ENCODE measurements at regions not wholly inside any gene's neighbourhood (a gene's known extent, or its start where the extent isn't known, plus 50 kb on each side); places are given as distances from the start of the nearest gene placed in this dataset.
"Not testable (repeated sequence)": the region's sequence is repeated elsewhere in the genome, so short reads cannot be mapped to it uniquely, and the experiment has no call there.

- no peak for DNase-seq
Measured at GRCh38 chr6:115798229-115798628, 262.5 kb downstream of the FRK start.

DNA sequence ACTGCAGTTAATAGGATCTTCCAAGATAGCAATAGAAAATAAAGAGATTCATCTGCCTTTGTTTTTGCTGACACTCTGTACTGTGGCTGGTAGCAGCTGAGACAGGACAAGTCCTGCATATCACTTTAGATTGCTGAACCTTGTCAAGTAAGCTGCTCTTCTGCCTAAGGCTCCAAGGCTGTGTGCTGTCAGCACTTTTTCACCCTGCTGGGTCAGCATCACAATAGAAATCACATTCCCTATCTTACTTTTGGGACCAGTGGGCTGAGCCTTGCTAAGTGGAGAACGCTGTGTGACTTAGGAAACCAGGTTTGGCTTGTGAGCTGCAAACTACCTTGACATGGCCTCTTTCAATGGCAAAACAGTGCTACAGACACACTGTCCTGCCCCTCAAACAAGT lies 263.9 kb downstream of the FRK start:
- no peak for DNase-seq

GRCh38 chr6:115796061-115796460 lies 264.6 kb downstream of the FRK start:
- DNase-seq, result no peak

DNA sequence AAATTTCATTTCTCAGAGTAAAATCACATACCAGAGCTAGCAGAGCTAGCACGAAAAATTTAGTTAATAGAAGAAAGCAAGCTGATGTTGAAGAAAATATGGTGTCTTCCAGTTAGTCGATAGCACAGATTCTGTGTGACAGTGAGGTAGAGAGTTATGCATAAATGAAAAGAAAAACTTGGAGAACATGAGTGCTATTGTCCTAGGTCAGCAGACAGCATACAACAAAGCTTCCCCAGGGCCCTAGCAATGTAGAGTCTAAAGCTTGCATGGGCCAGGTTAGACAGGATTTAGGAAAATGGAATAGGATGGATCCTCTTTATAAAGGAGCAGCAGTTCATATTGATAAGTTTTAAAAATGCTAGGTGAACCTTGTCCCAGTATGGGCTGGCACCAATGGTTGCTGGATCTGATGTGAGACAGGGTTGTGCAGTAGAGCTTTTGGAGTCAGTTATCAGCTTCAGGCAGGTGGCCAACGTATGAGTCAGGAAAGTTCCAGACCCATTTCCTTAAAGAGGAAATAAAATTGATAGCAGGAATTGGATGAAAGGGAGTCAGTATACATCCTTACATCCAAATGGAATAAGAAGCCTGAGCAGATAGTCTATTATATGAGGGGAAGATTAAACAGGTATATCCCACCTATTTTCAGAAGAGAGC lies 277.2 kb downstream of the FRK start:
- no peak for DNase-seq

DNA sequence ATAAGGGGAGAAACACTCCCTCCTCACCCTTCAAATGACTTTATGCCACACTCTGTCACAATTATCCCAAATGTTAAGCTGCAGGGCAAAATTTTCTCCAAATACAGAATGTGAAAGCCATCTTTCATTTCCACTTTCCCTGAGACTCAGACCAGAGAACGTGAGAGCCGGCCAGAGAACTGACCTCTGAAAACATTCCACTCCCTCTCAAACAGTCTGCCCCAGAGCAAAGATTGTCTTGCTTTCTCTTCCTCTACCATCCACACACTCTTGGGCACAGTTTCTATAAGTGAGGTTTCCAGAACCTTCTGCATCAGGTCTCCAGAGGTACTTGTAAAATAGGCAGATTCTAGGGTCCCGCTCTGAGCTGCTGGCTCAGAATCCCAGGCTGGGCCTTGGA lies 278.1 kb downstream of the FRK start:
- no peak for DNase-seq

- DNase-seq, result no peak
Measured at GRCh38 chr6:115773741-115774140, 286.9 kb downstream of the FRK start.

GRCh38 chr6:115770851-115771250 lies 289.8 kb downstream of the FRK start:
- no peak for DNase-seq

- no peak for DNase-seq
Measured at GRCh38 chr6:115768500-115768899, 292.2 kb downstream of the FRK start.

GRCh38 chr6:115767931-115768330 lies 292.8 kb downstream of the FRK start:
- DNase-seq, result no peak

DNA sequence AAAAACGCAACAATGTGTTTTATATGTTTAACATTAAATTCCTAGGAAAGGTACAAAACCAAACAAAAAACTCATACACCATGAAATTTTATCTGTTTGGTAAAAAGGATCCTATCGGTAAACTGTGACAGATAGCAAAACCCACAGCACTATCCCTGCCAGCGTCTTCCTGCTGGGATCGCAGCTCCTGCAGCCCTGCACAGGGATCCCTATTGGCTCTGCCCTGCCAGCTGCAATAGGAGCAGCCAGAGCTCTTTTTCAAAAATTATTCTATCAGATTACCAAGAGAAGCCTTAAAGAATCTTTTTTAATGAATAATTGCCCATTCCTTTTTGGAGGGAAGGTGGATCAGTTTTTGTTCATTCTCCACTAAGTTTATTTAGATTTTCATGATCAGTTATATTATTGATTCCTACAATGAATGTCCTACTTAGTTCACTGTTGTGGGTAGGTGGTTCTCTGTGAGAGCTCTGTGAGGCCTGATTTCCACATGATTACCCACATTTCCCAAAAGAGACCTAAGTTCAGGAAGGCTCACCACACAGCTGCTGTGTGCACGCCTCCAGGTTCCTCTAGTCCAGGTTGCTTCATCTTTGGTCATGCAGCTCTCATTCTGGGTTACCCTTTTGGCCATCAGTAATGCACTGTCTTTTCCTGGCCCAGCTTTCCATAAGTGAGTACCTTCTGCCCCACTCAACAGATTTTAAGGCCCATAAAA lies 293.8 kb downstream of the FRK start:
- no peak for DNase-seq

- DNase-seq, result no peak
Measured at GRCh38 chr6:115765966-115766365, 294.7 kb downstream of the FRK start.

DNA sequence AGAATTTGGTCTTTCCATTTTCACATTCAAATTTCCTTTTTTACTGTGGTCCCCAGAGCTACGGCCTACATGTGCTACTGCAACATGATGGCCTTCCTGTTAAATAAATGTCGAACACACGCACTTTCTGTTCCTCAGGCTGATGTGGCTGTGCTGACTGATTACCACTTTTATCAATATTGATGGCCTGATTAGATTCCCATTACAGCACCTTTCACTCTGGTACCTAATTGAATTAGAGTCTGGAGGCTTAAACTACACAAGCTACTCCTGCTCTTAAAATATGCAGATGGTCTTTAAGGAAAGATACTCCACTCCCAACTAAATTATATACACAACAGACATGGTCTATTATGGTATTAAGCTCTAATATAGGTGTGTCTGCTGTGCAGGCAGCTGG lies 301.6 kb downstream of the FRK start:
- DNase-seq, result no peak

DNA sequence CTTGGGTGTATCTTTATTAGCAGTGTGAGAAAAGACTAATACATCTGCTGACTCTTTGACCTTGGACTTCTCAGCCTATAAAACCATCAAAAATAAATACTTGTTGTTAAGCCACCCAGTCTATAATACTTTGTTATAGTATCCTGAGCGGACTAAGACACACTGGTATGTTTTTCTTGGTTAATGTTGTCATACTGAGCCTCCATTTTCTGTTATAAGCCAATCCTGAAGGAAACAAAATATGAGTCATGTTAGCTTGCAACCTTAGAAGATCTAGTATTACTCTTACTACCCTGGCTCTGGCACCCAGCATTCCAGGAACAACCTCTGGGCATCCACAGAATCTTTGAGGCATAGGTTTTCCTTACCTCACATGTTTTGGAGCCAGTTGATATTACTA lies 307.2 kb downstream of the FRK start:
- DNase-seq, result no peak

- no peak for DNase-seq
Measured at GRCh38 chr6:115750946-115751345, 309.7 kb downstream of the FRK start.

DNA sequence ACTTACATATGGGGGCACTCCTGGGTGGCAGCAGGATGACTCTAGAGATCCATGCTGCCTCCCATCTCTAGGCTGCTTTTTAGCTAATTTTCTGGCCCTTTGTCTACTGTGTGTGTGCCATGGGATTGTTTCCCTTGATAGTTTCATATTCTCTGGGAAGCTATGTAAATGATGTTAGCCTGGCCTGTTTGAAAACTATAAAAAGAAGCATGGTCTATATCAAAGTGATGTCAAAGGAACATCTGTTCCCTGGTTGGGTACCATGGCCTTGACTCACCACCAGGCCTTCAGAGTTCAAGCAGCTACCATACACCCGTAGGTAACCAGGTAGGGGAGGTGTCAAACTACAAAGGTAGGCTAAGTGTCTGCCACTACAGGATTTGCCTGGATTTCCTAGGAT lies 310.4 kb downstream of the FRK start:
- no peak for DNase-seq

DNA sequence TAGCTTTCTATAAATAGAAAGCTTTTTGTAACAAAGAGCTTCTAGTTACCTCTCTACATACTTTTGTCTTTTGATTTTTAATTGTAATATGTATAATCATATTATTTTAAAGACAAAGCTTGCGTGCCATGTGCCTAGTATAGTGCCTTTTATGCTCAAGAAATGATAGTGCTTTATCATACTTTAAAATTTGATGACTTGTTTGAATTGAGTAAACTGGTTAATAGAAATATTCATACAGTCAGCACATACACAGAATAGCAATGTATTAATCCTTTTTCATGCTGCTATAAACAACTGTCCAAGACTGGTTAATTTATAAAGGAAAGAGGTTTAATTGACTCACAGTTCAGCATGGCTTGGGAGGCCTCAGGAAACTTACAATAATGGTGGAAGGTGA lies 313.0 kb downstream of the FRK start:
- no peak for DNase-seq

- not testable (repeated sequence) for DNase-seq
Measured at GRCh38 chr6:115746583-115746982, 314.1 kb downstream of the FRK start.

GRCh38 chr6:115740907-115741306 lies 319.8 kb downstream of the FRK start:
- no peak for DNase-seq

GRCh38 chr6:115735610-115736009 lies 325.1 kb downstream of the FRK start:
- DNase-seq, result no peak

GRCh38 chr6:115733426-115733825 lies 327.3 kb downstream of the FRK start:
- DNase-seq, result no peak

- DNase-seq, result no peak
Measured at GRCh38 chr6:115729036-115729435, 331.7 kb downstream of the FRK start.

DNA sequence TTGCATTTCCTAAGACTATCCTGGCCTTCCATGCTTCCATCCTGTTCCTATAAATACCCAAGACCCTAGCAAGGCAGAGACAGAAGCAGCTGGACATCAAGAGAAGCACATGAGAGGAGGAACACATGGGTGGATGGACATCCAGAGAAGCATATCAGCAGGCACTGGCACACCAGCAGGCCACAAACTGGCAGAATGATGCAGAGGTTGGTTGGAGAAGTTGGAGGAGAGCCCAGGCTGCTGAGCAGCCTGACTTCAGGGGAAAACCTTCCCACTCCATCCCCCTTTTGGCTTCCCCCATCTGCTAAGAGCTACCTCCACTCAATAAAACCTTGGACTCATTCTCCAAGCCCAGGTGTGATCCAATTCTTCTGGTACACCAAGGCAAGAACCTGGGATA lies 332.5 kb downstream of the FRK start:
- no peak for DNase-seq

GRCh38 chr6:115721564-115721963 lies 339.1 kb downstream of the FRK start:
- DNase-seq, result no peak

DNA sequence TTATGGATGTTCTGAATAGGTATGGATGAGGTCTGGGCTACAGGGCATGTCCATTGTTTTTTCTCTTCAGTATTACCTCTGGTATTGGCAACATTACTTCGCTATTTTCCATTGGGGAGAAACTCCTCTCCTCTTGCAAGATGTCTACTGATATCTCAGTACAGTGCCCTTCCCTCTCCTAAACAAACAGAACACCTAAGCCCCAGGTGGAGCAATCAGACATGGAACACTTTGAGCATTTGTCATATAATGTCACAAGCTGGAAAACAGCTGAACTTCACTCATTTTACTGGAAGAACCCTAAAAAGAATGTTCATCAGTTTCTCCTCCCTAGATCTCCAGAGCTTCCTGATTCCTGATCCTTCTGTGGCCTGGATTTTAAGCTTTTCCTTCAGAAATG lies 339.8 kb downstream of the FRK start:
- no peak for DNase-seq

- DNase-seq, result no peak
Measured at GRCh38 chr6:115717472-115717871, 343.2 kb downstream of the FRK start.

All from CD4-positive, alpha-beta T cell treated with Interleukin-21 for 1 hour (primary cell).